Stimulated activated CD8-positive, alpha-beta memory T cell treated with anti-CD3 and anti-CD28 coated beads, Interleukin-12 subunit alpha, Interleukin-12 subunit beta, amount 100 ng/mL, for 24 hours (primary cell): ENCODE measurements at regions not wholly inside any gene's neighbourhood (a gene's known extent, or its start where the extent isn't known, plus 50 kb on each side); places are given as distances from the start of the nearest gene placed in this dataset.

Experiments used
- DNase-seq: peaks from one replicate; pipeline ENCODE4 v3.0.0-alpha.2; 2020; ENCODE audit errors: extremely low read depth

- DNase-seq = no peak
Measured at GRCh38 chr4:59068722-59069418, 1958.7 kb upstream of the IGFBP7 start.

GRCh38 chr4:59086410-59086809 lies 1976.2 kb upstream of the IGFBP7 start:
- DNase-seq = no peak

GRCh38 chr4:59091146-59092142 lies 1981.3 kb upstream of the IGFBP7 start:
- no peak for DNase-seq

GRCh38 chr4:59094505-59094904 lies 1984.3 kb upstream of the IGFBP7 start:
- no peak for DNase-seq

- DNase-seq = no peak
Measured at GRCh38 chr4:59102311-59102710, 1992.1 kb upstream of the IGFBP7 start.

- DNase-seq = no peak
Measured at GRCh38 chr4:59120287-59120814, 2010.2 kb upstream of the IGFBP7 start.

GRCh38 chr4:59122626-59123025 lies 2012.4 kb upstream of the IGFBP7 start:
- DNase-seq = no peak

- no peak for DNase-seq
Measured at GRCh38 chr4:59126159-59126558, 2016.0 kb upstream of the IGFBP7 start.

- no peak for DNase-seq
Measured at GRCh38 chr4:59127006-59127405, 2016.8 kb upstream of the IGFBP7 start.

GRCh38 chr4:59127743-59128142 lies 2017.6 kb upstream of the IGFBP7 start:
- no peak for DNase-seq

GRCh38 chr4:59135248-59135985 lies 2025.2 kb upstream of the IGFBP7 start:
- DNase-seq = no peak

GRCh38 chr4:59161249-59161648 lies 2038.9 kb upstream of the ADGRL3 start:
- DNase-seq = no peak

- no peak for DNase-seq
Measured at GRCh38 chr4:59175617-59176016, 2024.5 kb upstream of the ADGRL3 start.

GRCh38 chr4:59179372-59179771 lies 2020.8 kb upstream of the ADGRL3 start:
- no peak for DNase-seq

- DNase-seq = no peak
Measured at GRCh38 chr4:59180161-59180560, 2020.0 kb upstream of the ADGRL3 start.

GRCh38 chr4:59180969-59181368 lies 2019.2 kb upstream of the ADGRL3 start:
- no peak for DNase-seq

GRCh38 chr4:59195839-59196238 lies 2004.3 kb upstream of the ADGRL3 start:
- DNase-seq = no peak

- DNase-seq = no peak
Measured at GRCh38 chr4:59200992-59201391, 1999.1 kb upstream of the ADGRL3 start.

GRCh38 chr4:59217910-59218631 lies 1982.1 kb upstream of the ADGRL3 start:
- DNase-seq = no peak

- no peak for DNase-seq
Measured at GRCh38 chr4:59222221-59222620, 1977.9 kb upstream of the ADGRL3 start.

- no peak for DNase-seq
Measured at GRCh38 chr4:59223292-59223941, 1976.7 kb upstream of the ADGRL3 start.
